GM12878 (cell line): ENCODE measurements at regions not wholly inside any gene's neighbourhood (a gene's known extent, or its start where the extent isn't known, plus 50 kb on each side); places are given as distances from the start of the nearest gene placed in this dataset.
A peak's percentile ranks its signal among the peaks of the same experiment; 100 is the strongest.

Experiments used
- ATAC-seq: fragments of 200-7000 bp; cut with Tn5 transposase; 3 replicates; pipeline ENCODE4 v1.9.1; 2020; ENCODE audit warnings: mild to moderate bottlenecking, moderate library complexity
- BruUV-seq: library from RNA; stranded (reverse); fragments of 400-500 nt; replicated peaks from 2 replicates; lab custom pipeline; 2021; lab: Mats Ljungman, UMichigan
- CTCF ChIA-PET: fragments of 300-600 bp; sonication (Branson Sonifier 250); formaldehyde crosslinking; extraction: SDS; loops from one replicate; lab custom pipeline; 2021; ENCODE audit warnings: inconsistent platforms; lab: Yijun Ruan, JAX
- POLR2A ChIA-PET: fragments of 350-600 bp; formaldehyde crosslinking; extraction: SDS; loops from one replicate; lab custom pipeline; 2021; ENCODE audit warnings: inconsistent platforms; lab: Charles Lee
- RAD21 ChIA-PET: fragments of 300-600 bp; sonication (Branson Sonifier 250); formaldehyde crosslinking; loops from one replicate; lab custom pipeline; 2023; ENCODE audit warnings: antibody characterized with exemption; ENCODE audit not compliant: unreplicated experiment; lab: Charles Lee
- SMC1A ChIA-PET: fragments of 300-600 bp; sonication (Branson Sonifier 250); formaldehyde crosslinking; loops from one replicate; lab custom pipeline; 2023; ENCODE audit not compliant: unreplicated experiment, uncharacterized antibody; lab: Charles Lee
- DNase-seq: peaks from one replicate; pipeline ENCODE4 v3.0.0-alpha.2; 2011; ENCODE audit warnings: low read depth, low spot score
- FAIRE-seq: peaks from 3 replicates; lab custom pipeline; 2011; peaks lifted over from hg19 to GRCh38; lab: Jason Lieb, UNC
- H2AFZ ChIP-seq: 2 replicates; pipeline ENCODE4 v1.6.0; 2011; ENCODE audit warnings: low read depth, low read length, control low read depth; ENCODE audit not compliant: control insufficient read depth
- H3K27ac ChIP-seq: 2 replicates; pipeline ENCODE4 v1.5.1; 2011; ENCODE audit warnings: control low read depth; ENCODE audit not compliant: control insufficient read depth, insufficient read depth
- H3K27me3 ChIP-seq, 2 experiments: replicated peaks in 1 of 2; 2 replicates each; pipeline versions ENCODE4 v1.6.0 to v1.6.1; 2011; ENCODE audit warnings: low read length in 1 of 2; ENCODE audit not compliant: control insufficient read depth in 2 of 2, insufficient read depth in 2 of 2
- H3K36me3 ChIP-seq, 2 experiments: 2 replicates each; pipeline ENCODE4 v1.5.1; 2011; ENCODE audit warnings: low read length in 1 of 2; ENCODE audit not compliant: control insufficient read depth in 2 of 2, insufficient read depth in 2 of 2
- H3K4me1 ChIP-seq: 2 replicates; pipeline ENCODE4 v1.6.1; 2011; ENCODE audit warnings: mild to moderate bottlenecking, low read length, moderate library complexity, mixed read lengths; ENCODE audit not compliant: control insufficient read depth, insufficient read depth
- H3K4me2 ChIP-seq: 2 replicates; pipeline ENCODE4 v1.6.0; 2011; ENCODE audit warnings: control low read depth; ENCODE audit not compliant: control insufficient read depth, insufficient read depth
- H3K4me3 ChIP-seq: fragments of 200-600 bp; sonication (generic); 2 replicates; pipeline ENCODE4 v1.5.1; 2016
- H3K79me2 ChIP-seq: 2 replicates; pipeline ENCODE4 v1.6.0; 2011; ENCODE audit warnings: low read length; ENCODE audit not compliant: control insufficient read depth, insufficient read depth
- H3K9ac ChIP-seq: 2 replicates; pipeline ENCODE4 v1.8.0; 2011; ENCODE audit warnings: low read length, control low read depth, mixed read lengths; ENCODE audit not compliant: control insufficient read depth, insufficient read depth
- H3K9me3 ChIP-seq: replicated peaks from 3 replicates; pipeline ENCODE4 v1.5.1; 2011; ENCODE audit warnings: mild to moderate bottlenecking, low read length; ENCODE audit not compliant: control insufficient read depth, insufficient read depth
- H4K20me1 ChIP-seq: 2 replicates; pipeline ENCODE4 v1.6.0; 2011; ENCODE audit not compliant: control insufficient read depth, insufficient read depth
- ATF7 ChIP-seq: fragments of 450-650 bp; IDR thresholded peaks from 2 replicates; pipeline ENCODE4 v1.6.1; 2016; ENCODE audit warnings: low read depth, mild to moderate bottlenecking
- ELK1 ChIP-seq: IDR thresholded peaks from 2 replicates; pipeline ENCODE4 v1.6.1; 2012; ENCODE audit warnings: low read depth, low read length, improper control_type of control experiment
- IKZF2 ChIP-seq, 2 experiments: fragments of 450-650 bp; IDR thresholded peaks; 2 replicates each; pipeline ENCODE4 v1.6.1; 2017; ENCODE audit warnings: mild to moderate bottlenecking in 2 of 2, moderate library complexity in 2 of 2
- WGBS: methylation state at CpG from one replicate; pipeline ENCODE4 v1.1.6; 2016; ENCODE audit warnings: low lambda C conversion rate; ENCODE audit not compliant: insufficient replicate concordance, insufficient coverage; ENCODE audit errors: missing lambda C conversion rate; 5-methylcytosine and 5-hydroxymethylcytosine counted together
- in situ Hi-C: fragments of 300-500 bp; cut with MboI; formaldehyde crosslinking; loops from 9 replicates; pipeline ENCODE4 v1.14.3; 2018; ENCODE audit warnings: mixed read lengths
- intact Hi-C: fragments of 100-400 bp; cut with micrococcal nuclease; formaldehyde crosslinking; loops from one replicate; pipeline ENCODE4 v1.14.2; 2022; ENCODE audit not compliant: unreplicated experiment

- peak; percentile 92 for TF ChIP-seq ELK1
Measured at GRCh38 chr16:72664509-72665408, 383.2 kb downstream of the ZFHX3 start (continued).

- intact Hi-C loops: loop anchor here (10.0 kb wide), 2 partner anchors 171 to 371 kb away; no protein-coding TSS in a partner anchor
- ChIA-PET POLR2A (interaction anchor here (0.6 to 1.7 kb wide), 9 partner anchors 8 to 574 kb away, joined by 3 to 11 read pairs (median 3); no protein-coding TSS in a partner anchor), CTCF (interaction anchor here (0.7 to 3.9 kb wide), 7 partner anchors 11 to 382 kb away, joined by 3 to 18 read pairs (median 3); no protein-coding TSS in a partner anchor)
Measured at GRCh38 chr16:72664056-72664508, 383.8 kb downstream of the ZFHX3 start.

More at GRCh38 chr16:72664056-72664508, 383.8 kb downstream of the ZFHX3 start:
- peak in 1 of 2 experiments; percentile 37; a peak in 1 of 4 replicates for TF ChIP-seq IKZF2 (IDR thresholded peaks at IDR 0.05)
- no peak for TF ChIP-seq ATF7
- TF ChIP-seq, all 136 proteins: peak for 1
- in situ Hi-C loops: loop anchor here (10.0 kb wide), 1 partner anchor 371 kb away; no protein-coding TSS in a partner anchor
- Histone ChIP-seq H3K27me3 (no peaks in the 10 kb centered on the region), H4K20me1 (no peaks in the 10 kb centered on the region), H2AFZ (peak overlapping the region; percentile 70), H3K9ac (peak overlapping the region; percentile 85), H3K36me3 (no peaks in the 10 kb centered on the region), H3K27ac (peak overlapping the region; percentile 90), H3K9me3 (peaks cover 7% of the 10 kb centered on the region; the same call in 2 of the 3 replicates), H3K79me2 (peaks cover 29% of the 10 kb centered on the region), H3K4me1 (peaks cover 6% of the 10 kb centered on the region), H3K4me2 (peak overlapping the region; percentile 96), H3K4me3 (peak overlapping the region; percentile 74)
- no peak for FAIRE-seq
- BruUV-seq: no TSS peak
- WGBS: 6% methylated on average over 18 of the region's 18 CpGs
- no peak for DNase-seq
- ChIA-PET RAD21 (interaction anchor here (0.8 to 1.4 kb wide), 4 partner anchors 74 to 162 kb away, joined by 3 to 5 read pairs (median 4); no protein-coding TSS in a partner anchor), SMC1A (interaction anchor here (0.7 to 3.0 kb wide), 14 partner anchors 9 to 381 kb away, joined by 3 to 12 read pairs (median 5); no protein-coding TSS in a partner anchor)
- ATAC-seq: no peak
